PC-9 (cell line): ENCODE measurements at regions not wholly inside any gene's neighbourhood (a gene's known extent, or its start where the extent isn't known, plus 50 kb on each side); places are given as distances from the start of the nearest gene placed in this dataset.

Experiments used
- BruUV-seq: library from RNA; stranded (reverse); fragments of 400-500 nt; replicated peaks from 2 replicates; lab custom pipeline; 2021; lab: Mats Ljungman, UMichigan
- CTCF ChIA-PET: fragments of 300-600 bp; sonication (Branson Sonifier 250); formaldehyde crosslinking; loops from one replicate; lab custom pipeline; 2022; ENCODE audit warnings: antibody characterized with exemption; lab: Charles Lee
- POLR2A ChIA-PET: fragments of 300-600 bp; sonication (Branson Sonifier 250); formaldehyde crosslinking; loops from one replicate; lab custom pipeline; 2022; ENCODE audit warnings: antibody characterized with exemption; ENCODE audit not compliant: unreplicated experiment; lab: Charles Lee
- DNase-seq, 2 experiments: peaks; one replicate each; pipeline versions ENCODE4 v3.0.0 to v3.0.0-alpha.2; 2015 to 2022; ENCODE audit warnings: mixed read lengths in 1 of 2
- H2AFZ ChIP-seq: fragments of 200-600 bp; sonication (generic); 2 replicates; pipeline ENCODE4 v1.8.1; 2017; ENCODE audit warnings: antibody characterized with exemption
- H3F3A ChIP-seq: fragments of 200-600 bp; sonication (generic); 2 replicates; pipeline ENCODE4 v1.8.1; 2017; ENCODE audit warnings: antibody characterized with exemption, mild to moderate bottlenecking, low read depth; ENCODE audit not compliant: insufficient read depth
- H3K27ac ChIP-seq: fragments of 200-600 bp; sonication (generic); 2 replicates; pipeline ENCODE4 v1.6.1; 2016; ENCODE audit warnings: mixed run types
- H3K27me3 ChIP-seq: fragments of 200-600 bp; sonication (generic); 2 replicates; pipeline ENCODE4 v1.6.1; 2016; ENCODE audit warnings: low read depth, mixed run types; ENCODE audit not compliant: insufficient read depth
- H3K36me3 ChIP-seq: fragments of 200-600 bp; sonication (generic); 2 replicates; pipeline ENCODE4 v1.6.1; 2016; ENCODE audit warnings: low read depth, mixed run types
- H3K4me1 ChIP-seq: fragments of 200-600 bp; sonication (generic); replicated peaks from 2 replicates; pipeline ENCODE4 v1.6.1; 2016; ENCODE audit warnings: mixed run types; ENCODE audit not compliant: insufficient read depth
- H3K4me2 ChIP-seq: fragments of 200-600 bp; sonication (generic); 2 replicates; pipeline ENCODE4 v1.6.1; 2017; ENCODE audit warnings: mixed run types
- H3K4me3 ChIP-seq: fragments of 200-600 bp; sonication (generic); 2 replicates; pipeline ENCODE4 v1.6.1; 2016; ENCODE audit warnings: mixed run types
- H3K79me2 ChIP-seq: fragments of 200-600 bp; sonication (generic); 2 replicates; pipeline ENCODE4 v1.6.1; 2017; ENCODE audit warnings: low read depth, mixed run types
- H3K9me2 ChIP-seq: fragments of 200-600 bp; sonication (generic); 2 replicates; pipeline ENCODE4 v1.8.1; 2017; ENCODE audit warnings: mild to moderate bottlenecking; ENCODE audit not compliant: insufficient read depth
- H3K9me3 ChIP-seq: fragments of 200-600 bp; sonication (generic); 2 replicates; pipeline ENCODE4 v1.8.1; 2016; ENCODE audit warnings: low read depth; ENCODE audit not compliant: insufficient read depth
- H4K20me1 ChIP-seq: fragments of 200-600 bp; sonication (generic); 2 replicates; pipeline ENCODE4 v1.8.1; 2017; ENCODE audit not compliant: insufficient read depth
- CTCF ChIP-seq: fragments of 200-600 bp; sonication (generic); conservative IDR thresholded peaks from 2 replicates; pipeline ENCODE4 v1.6.1; 2017; ENCODE audit warnings: mixed run types, antibody characterized with exemption, mild to moderate bottlenecking, moderate library complexity
- EZH2 ChIP-seq: fragments of 200-600 bp; sonication (generic); IDR thresholded peaks from 2 replicates; pipeline ENCODE4 v1.8.0; 2017; ENCODE audit warnings: antibody characterized with exemption, low read depth
- intact Hi-C: fragments of 100-400 bp; cut with micrococcal nuclease; formaldehyde crosslinking; loops from one replicate; pipeline ENCODE4 v1.10.0; 2022; ENCODE audit not compliant: unreplicated experiment

- intact Hi-C loops: no loop called here
- Histone ChIP-seq H3K9me2 (no peaks in the 10 kb centered on the region), H3K4me1 (no peaks in the 10 kb centered on the region), H3K9me3 (no peaks in the 10 kb centered on the region), H2AFZ (no peak overlapping the region), H3K27ac (no peak overlapping the region), H3K79me2 (no peaks in the 10 kb centered on the region), H3F3A (no peaks in the 10 kb centered on the region), H3K4me3 (no peak overlapping the region), H3K4me2 (no peak overlapping the region), H3K36me3 (no peaks in the 10 kb centered on the region), H3K27me3 (peaks cover 15% of the 10 kb centered on the region; the same call in 1 of the 2 replicates), H4K20me1 (no peaks in the 10 kb centered on the region)
- DNase-seq: no peak
- TF ChIP-seq CTCF (no peak), EZH2 (no peak)
- ChIA-PET POLR2A (no interaction called here), CTCF (no interaction called here)
- no TSS peak for BruUV-seq
Measured at GRCh38 chr18:77766421-77766820, 516.8 kb downstream of the GALR1 start.

DNA sequence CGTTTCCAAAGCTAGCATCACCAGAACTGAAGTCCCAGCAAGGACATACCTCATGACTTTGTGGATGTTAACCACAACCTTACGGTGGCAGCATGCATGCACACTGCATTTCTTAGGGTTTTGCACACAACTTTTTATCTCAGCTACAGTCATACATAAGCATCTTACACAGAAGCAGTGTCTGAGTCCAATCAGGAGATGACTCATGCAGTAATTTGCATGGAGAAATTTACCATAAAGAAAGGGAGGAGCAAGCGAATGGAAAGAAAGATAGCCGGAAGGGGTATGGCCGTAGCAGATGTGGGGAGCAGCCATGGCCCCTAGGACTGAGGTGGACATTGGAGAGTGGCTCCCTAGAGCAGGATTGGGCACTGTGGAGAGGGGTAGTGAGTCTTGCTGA, 522.5 kb downstream of the GALR1 start:
- Histone ChIP-seq H3K9me3 (no peaks in the 10 kb centered on the region), H2AFZ (no peak overlapping the region), H3K27me3 (0 out of 2 replicates have a peak, but pooled peaks cover 2% of the 10 kb centered on the region)

GRCh38 chr18:77776104-77776503, 526.5 kb downstream of the GALR1 start:
- no peaks in the 10 kb centered on the region for H3K9me2 ChIP-seq
- DNase-seq: no peak
- no peak for TF ChIP-seq EZH2
- TF ChIP-seq CTCF: no peak
- no peak overlapping the region for H3K4me2 ChIP-seq
- intact Hi-C loops: no loop called here
- no peaks in the 10 kb centered on the region for H3K9me3 ChIP-seq
- POLR2A ChIA-PET: no interaction called here
- H3K4me1 ChIP-seq: no peaks in the 10 kb centered on the region
- no peak overlapping the region for H2AFZ ChIP-seq
- no peaks in the 10 kb centered on the region for H3F3A ChIP-seq
- no peaks in the 10 kb centered on the region for H3K79me2 ChIP-seq
- no peaks in the 10 kb centered on the region for H3K36me3 ChIP-seq
- CTCF ChIA-PET: no interaction called here
- H3K27me3 ChIP-seq: peaks cover 11% of the 10 kb centered on the region; the same call in 1 of the 2 replicates
- no TSS peak for BruUV-seq
- no peaks in the 10 kb centered on the region for H4K20me1 ChIP-seq
- no peak overlapping the region for H3K4me3 ChIP-seq
- H3K27ac ChIP-seq: no peak overlapping the region

More for the DNA sequence above, 522.5 kb downstream of the GALR1 start:
- BruUV-seq: no TSS peak
- DNase-seq: no peak
- no peaks in the 10 kb centered on the region for H4K20me1 ChIP-seq
- H3K4me3 ChIP-seq: no peak overlapping the region
- no peaks in the 10 kb centered on the region for H3K4me1 ChIP-seq
- H3K27ac ChIP-seq: no peak overlapping the region
- H3F3A ChIP-seq: no peaks in the 10 kb centered on the region
- H3K4me2 ChIP-seq: no peak overlapping the region
- H3K36me3 ChIP-seq: no peaks in the 10 kb centered on the region
- ChIA-PET POLR2A (no interaction called here), CTCF (no interaction called here)
- intact Hi-C loops: no loop called here
- no peaks in the 10 kb centered on the region for H3K79me2 ChIP-seq
- TF ChIP-seq CTCF (no peak), EZH2 (no peak)
- H3K9me2 ChIP-seq: no peaks in the 10 kb centered on the region
